Activated T-cell treated with anti-CD3 and anti-CD28 coated beads for 48 hours (primary cell): ENCODE measurements at regions not wholly inside any gene's neighbourhood (a gene's known extent, or its start where the extent isn't known, plus 50 kb on each side); places are given as distances from the start of the nearest gene placed in this dataset.

Experiments
- DNase-seq: peaks from one replicate; pipeline ENCODE4 v3.0.0-alpha.2; 2020; ENCODE audit warnings: low read depth

GRCh38 chr12:118467641-118468305, 91.4 kb downstream of the SUDS3 start:
- DNase-seq = no peak

GRCh38 chr12:118472940-118473339, 96.6 kb downstream of the SUDS3 start:
- DNase-seq = no peak

- no peak for DNase-seq
Observed at GRCh38 chr12:118480235-118480634, 103.9 kb downstream of the SUDS3 start.

GRCh38 chr12:118488034-118488433, 111.7 kb downstream of the SUDS3 start:
- DNase-seq = no peak

GRCh38 chr12:118493962-118494361, 117.6 kb downstream of the SUDS3 start:
- DNase-seq = no peak

- no peak for DNase-seq
Observed at GRCh38 chr12:118494776-118495175, 118.4 kb downstream of the SUDS3 start.

- DNase-seq = no peak
Observed at GRCh38 chr12:118495296-118495695, 118.9 kb downstream of the SUDS3 start.

- no peak for DNase-seq
Observed at GRCh38 chr12:118498171-118498570, 121.8 kb downstream of the SUDS3 start.

- DNase-seq = no peak
Observed at GRCh38 chr12:118500299-118500698, 123.9 kb downstream of the SUDS3 start.

GRCh38 chr12:118501489-118501888, 125.1 kb downstream of the SUDS3 start:
- no peak for DNase-seq

GRCh38 chr12:118503476-118503875, 127.1 kb downstream of the SUDS3 start:
- no peak for DNase-seq

GRCh38 chr12:118512669-118513068, 136.3 kb downstream of the SUDS3 start:
- no peak for DNase-seq

- no peak for DNase-seq
Observed at GRCh38 chr12:118513611-118514010, 137.3 kb downstream of the SUDS3 start.

- no peak for DNase-seq
Observed at GRCh38 chr12:118514297-118514696, 137.9 kb downstream of the SUDS3 start.

GRCh38 chr12:118520214-118521035, 144.1 kb downstream of the SUDS3 start:
- no peak for DNase-seq

GRCh38 chr12:118521036-118521370, 144.6 kb downstream of the SUDS3 start:
- DNase-seq = no peak

- DNase-seq = no peak
Observed at GRCh38 chr12:118524446-118524845, 148.1 kb downstream of the SUDS3 start.

- no peak for DNase-seq
Observed at GRCh38 chr12:118525216-118525615, 148.9 kb downstream of the SUDS3 start.

GRCh38 chr12:118526255-118527095, 150.1 kb downstream of the SUDS3 start:
- DNase-seq = no peak

- DNase-seq = no peak
Observed at GRCh38 chr12:118527310-118527709, 151.0 kb downstream of the SUDS3 start.

- no peak for DNase-seq
Observed at GRCh38 chr12:118528625-118529024, 152.3 kb downstream of the SUDS3 start.

- DNase-seq = no peak
Observed at GRCh38 chr12:118534003-118534402, 157.6 kb downstream of the SUDS3 start.
